ENCODE measurements at regions not wholly inside any gene's neighbourhood (a gene's known extent, or its start where the extent isn't known, plus 50 kb on each side); places are given as distances from the start of the nearest gene placed in this dataset.
"Not testable (repeated sequence)": the region's sequence is repeated elsewhere in the genome, so short reads cannot be mapped to it uniquely, and the experiment has no call there.

DNA sequence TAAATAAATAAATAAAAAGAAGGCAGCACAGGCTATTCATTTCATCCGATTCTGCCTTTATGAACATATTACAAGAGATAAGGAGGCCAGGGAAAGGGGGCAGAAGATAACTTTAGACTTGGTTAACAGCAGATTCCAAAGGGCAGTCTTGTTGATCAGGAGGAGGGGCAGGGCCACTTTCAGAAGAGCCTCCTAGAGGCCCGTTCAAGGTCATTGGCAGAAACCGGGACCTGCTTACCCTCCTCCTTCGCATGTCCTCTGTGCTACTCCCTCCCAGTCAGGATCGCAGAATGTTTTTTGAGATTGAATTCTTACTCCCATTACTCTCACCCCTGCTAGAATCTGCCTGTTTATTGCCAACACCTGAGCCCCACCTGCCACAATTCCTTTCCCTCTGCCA is 217.0 kb upstream of the IPO5 start:
- Mint-ChIP-seq H3K27me3 (no peaks in the 10 kb centered on the region), H3K9me3 (peaks cover 14% of the 10 kb centered on the region), H3K4me1 (ENCODE audit: low read depth) (no peaks in the 10 kb centered on the region), H3K27ac (no peak overlapping the region), H3K4me3 (no peak overlapping the region), H3K36me3 (ENCODE audit: low read depth) (no peaks in the 10 kb centered on the region)
- intact Hi-C loops (cut with micrococcal nuclease): no loop called here

DNA sequence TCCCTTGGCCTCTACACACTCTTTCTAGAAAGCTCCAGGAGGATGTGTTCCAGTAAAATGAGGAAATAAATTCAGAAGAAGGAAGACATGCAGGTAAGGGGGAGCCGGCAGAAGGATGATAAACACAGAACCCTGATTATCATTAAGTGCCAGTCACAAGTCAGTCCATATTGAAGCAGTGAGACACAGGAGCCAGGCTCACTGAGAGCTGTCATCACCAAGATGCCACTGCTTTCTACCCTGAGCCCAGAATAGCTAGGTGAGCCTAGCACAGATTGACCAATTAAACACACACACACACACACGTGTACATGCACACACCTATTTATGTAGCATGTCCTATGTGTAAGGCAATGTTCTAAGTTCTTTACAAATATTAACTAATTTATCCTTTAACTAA is 211.4 kb upstream of the IPO5 start:
- Mint-ChIP-seq H3K4me1 (ENCODE audit: low read depth) (no peaks in the 10 kb centered on the region), H3K9me3 (peaks cover 23% of the 10 kb centered on the region), H3K36me3 (ENCODE audit: low read depth) (no peaks in the 10 kb centered on the region), H3K27me3 (no peaks in the 10 kb centered on the region), H3K27ac (no peak overlapping the region), H3K4me3 (no peak overlapping the region)
- intact Hi-C loops (cut with micrococcal nuclease): no loop called here

DNA sequence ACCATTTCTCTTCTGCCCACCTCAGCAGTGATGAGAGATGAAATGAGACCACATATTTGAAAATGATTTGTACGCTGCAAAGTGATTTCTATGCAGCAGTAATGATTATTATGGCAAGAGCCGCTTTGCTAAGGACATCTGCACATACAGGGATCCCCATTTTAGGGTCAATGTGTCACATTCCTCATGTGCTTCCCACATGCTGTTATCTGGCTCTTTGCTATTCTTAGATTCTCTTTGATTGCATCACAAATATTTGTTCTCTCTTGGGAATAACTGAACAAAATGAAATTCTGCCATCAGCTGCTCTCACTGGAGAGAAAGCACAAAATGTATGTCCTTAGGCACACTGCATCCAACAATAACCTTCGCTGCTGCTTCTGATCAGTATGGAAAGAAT is 209.5 kb upstream of the IPO5 start:
- intact Hi-C loops (cut with micrococcal nuclease): no loop called here
- no peaks in the 10 kb centered on the region for H3K27me3 Mint-ChIP-seq
- no peak overlapping the region for H3K4me3 Mint-ChIP-seq
- no peaks in the 10 kb centered on the region for H3K36me3 Mint-ChIP-seq (ENCODE audit: low read depth)
- H3K4me1 Mint-ChIP-seq (ENCODE audit: low read depth): no peaks in the 10 kb centered on the region
- H3K9me3 Mint-ChIP-seq: peaks cover 26% of the 10 kb centered on the region
- H3K27ac Mint-ChIP-seq: no peak overlapping the region

DNA sequence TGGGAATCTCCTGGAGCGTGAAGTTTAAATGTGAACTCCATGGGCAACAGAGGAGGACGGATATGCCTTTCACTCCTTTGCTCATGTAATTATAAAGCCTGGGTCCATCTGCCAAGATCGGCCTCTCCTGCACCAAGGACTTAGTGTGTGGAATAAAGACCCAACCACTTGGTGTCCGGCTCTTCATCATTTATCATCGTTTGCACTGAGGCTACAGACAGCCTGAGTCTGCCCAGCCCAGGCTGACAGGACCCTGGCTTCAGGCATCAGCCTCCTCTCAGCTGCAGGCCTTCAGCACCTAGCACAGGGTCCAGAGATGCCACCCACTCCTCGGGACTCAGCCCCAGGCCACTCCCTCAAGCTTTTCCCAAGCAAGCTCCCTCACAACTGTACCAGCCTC is 206.8 kb upstream of the IPO5 start:
- intact Hi-C loops (cut with micrococcal nuclease): no loop called here
- no peaks in the 10 kb centered on the region for H3K27me3 Mint-ChIP-seq
- H3K4me3 Mint-ChIP-seq: no peak overlapping the region
- no peaks in the 10 kb centered on the region for H3K36me3 Mint-ChIP-seq (ENCODE audit: low read depth)
- H3K9me3 Mint-ChIP-seq: peaks cover 24% of the 10 kb centered on the region
- no peaks in the 10 kb centered on the region for H3K4me1 Mint-ChIP-seq (ENCODE audit: low read depth)
- no peak overlapping the region for H3K27ac Mint-ChIP-seq

DNA sequence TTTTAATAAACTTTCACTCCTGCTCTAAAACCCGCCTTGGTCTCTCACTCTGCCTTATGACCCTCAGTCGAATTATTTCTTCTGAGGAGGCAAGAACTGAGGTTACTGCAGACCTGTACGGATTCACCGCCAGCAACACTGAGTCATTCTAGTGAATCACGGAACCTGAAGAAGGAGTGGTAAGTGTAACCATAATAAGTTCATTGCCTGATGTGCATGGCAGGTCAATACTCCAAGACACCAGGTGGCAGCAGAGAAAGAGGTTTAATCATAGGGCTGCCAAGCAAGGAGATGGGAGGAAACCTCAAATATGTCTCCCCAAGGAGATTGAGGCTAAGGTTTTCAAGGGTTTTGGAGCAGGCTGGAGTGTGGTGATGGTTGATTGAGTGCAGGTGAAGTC is 204.3 kb upstream of the IPO5 start:
- Mint-ChIP-seq H3K36me3 (ENCODE audit: low read depth) (no peaks in the 10 kb centered on the region), H3K4me3 (no peak overlapping the region), H3K27me3 (no peaks in the 10 kb centered on the region), H3K9me3 (peaks cover 24% of the 10 kb centered on the region), H3K27ac (no peak overlapping the region), H3K4me1 (ENCODE audit: low read depth) (no peaks in the 10 kb centered on the region)
- intact Hi-C loops (cut with micrococcal nuclease): no loop called here

DNA sequence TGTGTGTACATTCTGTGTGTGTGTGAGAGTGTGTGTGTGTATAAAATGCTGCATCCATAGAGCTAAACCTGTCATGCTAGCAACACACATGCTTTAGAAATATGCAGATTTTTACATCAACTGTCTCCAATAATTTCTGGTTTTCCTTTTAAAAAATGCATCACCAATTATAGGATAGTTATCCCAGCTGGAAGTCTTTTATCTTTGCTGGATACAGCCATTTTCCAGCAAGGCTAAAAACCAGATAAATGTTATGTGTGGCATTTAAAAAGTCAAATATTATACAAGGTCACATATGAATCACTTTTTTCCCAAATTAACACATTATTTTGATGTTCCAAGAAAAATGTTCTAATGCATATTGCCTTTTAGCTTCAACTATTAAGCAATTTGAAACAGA is 202.0 kb upstream of the IPO5 start:
- no peaks in the 10 kb centered on the region for H3K36me3 Mint-ChIP-seq (ENCODE audit: low read depth)
- no peak overlapping the region for H3K4me3 Mint-ChIP-seq
- peaks cover 10% of the 10 kb centered on the region for H3K9me3 Mint-ChIP-seq
- no peaks in the 10 kb centered on the region for H3K27me3 Mint-ChIP-seq
- H3K27ac Mint-ChIP-seq: no peak overlapping the region
- no peaks in the 10 kb centered on the region for H3K4me1 Mint-ChIP-seq (ENCODE audit: low read depth)
- intact Hi-C loops (cut with micrococcal nuclease): no loop called here

DNA sequence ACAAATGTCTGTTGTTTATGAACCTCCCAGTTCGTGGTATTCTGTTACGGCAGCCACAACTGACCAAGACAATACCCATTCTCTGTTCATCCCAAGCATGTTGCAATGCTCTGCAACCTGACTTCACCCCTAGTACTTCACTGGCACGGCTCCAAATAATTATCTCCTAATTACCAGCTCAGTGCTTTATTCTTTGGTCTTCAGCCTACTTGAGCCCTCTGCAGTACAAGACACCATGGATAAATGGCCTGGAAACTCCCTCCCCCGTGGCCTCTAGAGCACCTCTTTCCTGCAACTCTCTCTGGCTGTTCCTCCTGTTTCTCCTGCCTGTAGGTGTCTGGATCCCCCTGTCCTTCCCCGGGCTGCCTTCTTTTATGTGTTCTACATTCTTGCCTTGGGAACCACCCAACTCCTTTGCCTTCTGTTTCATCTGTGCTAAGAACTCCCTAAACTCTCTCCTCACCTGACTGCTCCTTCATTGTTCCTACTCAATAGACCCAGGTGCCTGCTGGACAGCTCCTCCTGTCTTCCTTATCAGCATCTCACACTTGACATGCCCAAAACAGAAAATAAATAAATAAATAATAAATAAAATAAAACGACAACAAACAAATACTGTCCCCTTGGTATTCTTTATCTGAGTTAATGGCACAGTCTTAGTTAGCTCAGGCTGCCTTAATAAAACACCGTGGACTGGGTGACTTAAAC is 200.4 kb upstream of the IPO5 start:
- Mint-ChIP-seq H3K9me3 (peaks cover 10% of the 10 kb centered on the region), H3K27ac (no peak overlapping the region), H3K27me3 (no peaks in the 10 kb centered on the region), H3K4me1 (ENCODE audit: low read depth) (no peaks in the 10 kb centered on the region), H3K4me3 (no peak overlapping the region), H3K36me3 (ENCODE audit: low read depth) (no peaks in the 10 kb centered on the region)
- intact Hi-C loops (cut with micrococcal nuclease): no loop called here

DNA sequence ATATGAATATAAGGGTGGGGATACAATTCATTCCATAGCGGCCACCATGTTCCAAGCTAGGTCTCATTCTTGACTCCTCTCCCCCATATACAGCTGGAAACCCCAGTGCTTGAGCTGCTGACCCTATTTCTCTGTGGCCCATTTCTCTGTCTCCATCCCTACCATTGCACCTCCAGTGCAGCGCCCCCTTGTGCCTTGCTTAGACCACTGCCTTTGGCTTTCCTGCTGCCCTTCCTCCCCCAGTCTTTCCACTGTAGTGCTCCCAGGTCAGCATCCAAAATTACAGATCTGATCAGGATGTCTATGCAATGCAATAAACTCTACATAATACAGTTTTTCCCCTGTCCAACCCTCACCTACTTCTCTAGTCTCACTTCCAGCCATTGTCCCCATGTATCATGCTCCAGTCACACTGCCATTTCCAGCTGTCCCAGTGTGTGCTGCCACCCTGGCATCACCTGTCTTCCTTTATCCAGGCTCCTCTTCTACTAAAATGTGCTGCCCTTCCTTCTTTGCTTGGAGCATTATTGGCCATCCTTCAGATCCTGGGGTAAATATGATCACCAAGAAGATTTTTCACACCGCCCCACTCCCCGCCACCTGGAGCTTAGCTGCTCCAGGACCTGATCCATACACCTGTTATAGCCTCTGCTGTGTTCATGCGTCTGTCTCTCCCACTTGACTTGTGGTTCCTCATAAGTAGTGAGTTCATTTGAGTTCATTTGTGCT is 199.4 kb upstream of the IPO5 start:
- no peak overlapping the region for H3K27ac Mint-ChIP-seq
- H3K4me3 Mint-ChIP-seq: no peak overlapping the region
- H3K36me3 Mint-ChIP-seq (ENCODE audit: low read depth): no peaks in the 10 kb centered on the region
- H3K4me1 Mint-ChIP-seq (ENCODE audit: low read depth): no peaks in the 10 kb centered on the region
- H3K9me3 Mint-ChIP-seq: peaks cover 6% of the 10 kb centered on the region
- intact Hi-C loops (cut with micrococcal nuclease): no loop called here
- H3K27me3 Mint-ChIP-seq: no peaks in the 10 kb centered on the region

DNA sequence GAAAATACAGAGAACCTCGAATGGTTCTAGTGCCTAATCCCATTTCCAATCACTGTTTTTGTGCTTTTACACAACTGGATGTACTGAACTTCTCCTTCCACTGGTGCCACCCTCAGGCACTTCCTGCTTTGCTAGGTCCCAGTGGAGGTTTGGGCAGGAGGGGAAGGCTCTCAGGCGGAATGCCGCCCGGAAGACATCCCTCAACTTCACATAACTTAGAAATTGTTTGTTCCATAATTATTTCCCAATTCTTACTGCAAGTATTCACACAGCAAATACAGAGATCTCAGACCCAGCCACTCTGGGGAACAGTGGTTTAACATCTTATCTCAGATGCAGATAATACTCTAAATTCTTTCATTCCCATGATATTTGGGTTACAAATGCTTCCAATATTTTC is 195.7 kb upstream of the IPO5 start:
- Mint-ChIP-seq H3K27me3 (no peaks in the 10 kb centered on the region), H3K27ac (no peak overlapping the region), H3K4me1 (ENCODE audit: low read depth) (no peaks in the 10 kb centered on the region), H3K9me3 (peaks cover 5% of the 10 kb centered on the region), H3K4me3 (no peak overlapping the region), H3K36me3 (ENCODE audit: low read depth) (no peaks in the 10 kb centered on the region)
- intact Hi-C loops (cut with micrococcal nuclease): no loop called here

DNA sequence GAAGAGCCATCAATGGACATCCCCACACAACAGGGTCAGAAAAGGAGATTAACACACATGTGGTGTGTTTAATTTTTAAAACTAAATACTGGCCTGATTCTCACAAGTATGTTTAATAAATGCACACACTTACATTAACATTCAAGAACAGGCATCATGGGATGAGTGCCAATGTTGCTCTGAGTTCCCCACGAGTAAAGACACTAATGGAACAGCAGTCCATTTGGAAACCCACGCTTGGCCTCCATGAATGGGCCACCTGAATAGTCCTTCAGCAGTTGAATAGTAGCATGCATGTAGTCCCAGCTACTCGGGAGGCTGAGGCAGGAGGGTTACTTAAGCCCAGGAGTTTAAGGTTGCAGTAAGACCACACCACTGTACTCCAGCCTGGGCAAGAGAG is 195.2 kb upstream of the IPO5 start:
- Mint-ChIP-seq H3K4me1 (ENCODE audit: low read depth) (no peaks in the 10 kb centered on the region), H3K4me3 (no peak overlapping the region), H3K36me3 (ENCODE audit: low read depth) (no peaks in the 10 kb centered on the region), H3K9me3 (peaks cover 10% of the 10 kb centered on the region), H3K27ac (no peak overlapping the region), H3K27me3 (no peaks in the 10 kb centered on the region)
- intact Hi-C loops (cut with micrococcal nuclease): no loop called here

DNA sequence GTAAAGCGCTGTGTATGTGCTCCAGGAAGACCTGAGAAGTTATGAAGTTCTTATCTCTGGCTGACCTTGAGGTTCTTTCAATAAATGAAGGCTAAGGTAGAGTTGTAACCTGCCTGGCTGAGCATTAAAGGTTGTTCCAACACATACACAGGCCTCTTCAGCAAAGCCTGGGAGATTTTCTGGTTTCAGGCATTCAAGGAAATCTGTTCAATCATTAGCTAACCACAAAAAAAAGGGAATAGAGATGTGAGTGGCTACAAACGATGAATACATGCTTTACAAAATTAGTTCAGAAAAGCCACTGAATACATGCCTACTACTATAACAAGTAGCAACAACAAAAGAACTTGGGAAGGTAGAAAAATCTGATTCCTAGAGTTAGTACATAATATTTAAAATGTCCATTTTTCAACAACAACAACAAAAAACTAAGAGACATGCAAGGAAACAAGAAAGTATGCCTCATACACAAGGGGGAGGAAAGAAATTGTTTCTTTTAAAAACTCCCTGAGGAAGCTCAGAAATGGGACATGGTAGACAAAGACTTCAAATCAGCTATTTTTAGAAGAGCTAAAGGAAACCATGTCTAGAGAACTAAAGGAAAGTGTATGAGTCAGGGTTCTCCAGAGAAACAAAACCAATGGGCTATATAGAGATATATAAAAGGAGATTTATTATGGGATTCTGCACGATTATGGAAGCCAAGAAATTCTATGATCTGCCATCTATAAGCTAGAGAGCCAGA is 191.5 kb upstream of the IPO5 start:
- Mint-ChIP-seq H3K4me3 (no peak overlapping the region), H3K27me3 (no peaks in the 10 kb centered on the region), H3K4me1 (ENCODE audit: low read depth) (no peaks in the 10 kb centered on the region), H3K27ac (no peak overlapping the region), H3K36me3 (ENCODE audit: low read depth) (no peaks in the 10 kb centered on the region), H3K9me3 (peaks cover 30% of the 10 kb centered on the region)
- intact Hi-C loops (cut with micrococcal nuclease): no loop called here

DNA sequence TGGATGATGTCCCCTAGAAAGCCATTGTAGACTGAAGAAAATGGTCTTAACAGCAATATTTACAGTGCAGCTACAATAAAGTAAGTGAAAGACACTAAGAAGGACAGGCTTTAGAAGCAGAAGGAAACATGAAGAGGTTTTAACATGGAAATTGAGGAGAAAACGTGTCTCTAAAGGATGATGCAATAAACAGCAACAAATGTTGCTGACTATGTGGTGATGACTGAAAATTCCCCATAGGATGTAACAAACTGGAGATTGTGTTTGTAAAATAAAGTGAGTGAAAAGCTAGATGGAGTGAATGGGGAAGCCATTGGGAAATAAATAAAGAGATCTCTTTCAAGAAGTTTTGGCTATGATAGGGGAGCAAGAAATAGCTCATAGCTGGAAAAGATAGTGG is 186.7 kb upstream of the IPO5 start:
- H3K27ac Mint-ChIP-seq: no peak overlapping the region
- H3K9me3 Mint-ChIP-seq: peaks cover 44% of the 10 kb centered on the region
- intact Hi-C loops (cut with micrococcal nuclease): no loop called here
- no peaks in the 10 kb centered on the region for H3K36me3 Mint-ChIP-seq (ENCODE audit: low read depth)
- no peak overlapping the region for H3K4me3 Mint-ChIP-seq
- no peaks in the 10 kb centered on the region for H3K27me3 Mint-ChIP-seq
- no peaks in the 10 kb centered on the region for H3K4me1 Mint-ChIP-seq (ENCODE audit: low read depth)

DNA sequence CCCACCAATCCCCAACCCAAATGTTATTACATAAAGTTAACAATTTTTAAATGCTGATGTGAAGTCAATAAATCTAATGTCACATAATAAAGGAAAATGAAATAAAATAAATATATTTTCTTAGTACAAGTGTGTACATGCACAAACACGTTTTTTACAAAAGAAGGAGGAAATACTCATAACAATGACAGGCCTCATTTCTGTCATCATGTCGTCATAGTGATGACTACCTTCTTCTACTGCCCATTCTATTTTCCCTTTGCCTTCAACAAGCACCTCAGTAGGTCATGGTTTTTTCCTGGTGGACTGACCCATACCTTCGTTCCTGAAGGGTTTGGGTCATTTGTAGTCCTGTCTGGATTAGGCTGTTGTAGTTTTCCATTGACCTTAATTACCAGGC is 185.3 kb upstream of the IPO5 start:
- no peaks in the 10 kb centered on the region for H3K36me3 Mint-ChIP-seq (ENCODE audit: low read depth)
- no peak overlapping the region for H3K4me3 Mint-ChIP-seq
- H3K27ac Mint-ChIP-seq: no peak overlapping the region
- no peaks in the 10 kb centered on the region for H3K27me3 Mint-ChIP-seq
- H3K4me1 Mint-ChIP-seq (ENCODE audit: low read depth): no peaks in the 10 kb centered on the region
- peaks cover 36% of the 10 kb centered on the region for H3K9me3 Mint-ChIP-seq
- intact Hi-C loops (cut with micrococcal nuclease): no loop called here

DNA sequence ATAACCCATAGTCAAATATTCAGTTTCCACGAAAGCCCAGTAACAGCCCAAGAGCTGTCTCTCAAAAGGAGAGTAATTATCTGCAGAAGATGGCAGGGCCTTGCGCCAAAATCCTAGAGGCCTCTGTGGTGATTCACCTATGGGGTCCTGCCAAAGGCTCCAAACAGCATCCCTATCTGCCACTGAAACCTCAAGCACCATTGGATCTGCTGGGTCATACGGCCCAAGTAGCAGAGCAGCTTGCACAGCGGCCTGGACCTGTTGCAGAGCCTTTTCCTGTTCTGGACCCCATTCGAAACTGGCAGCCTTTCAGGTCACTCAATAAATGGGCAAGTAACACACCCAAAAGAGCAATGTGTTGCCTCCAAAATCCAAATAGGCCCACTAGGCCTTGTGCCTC is 183.2 kb upstream of the IPO5 start:
- intact Hi-C loops (cut with micrococcal nuclease); H3K36me3 Mint-ChIP-seq (ENCODE audit: low read depth); H3K27ac Mint-ChIP-seq; H3K4me1 Mint-ChIP-seq (ENCODE audit: low read depth); H3K4me3 Mint-ChIP-seq; H3K27me3 Mint-ChIP-seq: not testable (repeated sequence)
- peaks cover 22% of the 10 kb centered on the region for H3K9me3 Mint-ChIP-seq

All from dendritic cell treated with granulocyte-macrophage colony-stimulating factor and Interleukin-4, amounts not matched to agents 40 ng/mL and 50 ng/mL, for 4 days (primary cell).